GM19239 (cell line): ENCODE measurements at regions not wholly inside any gene's neighbourhood (a gene's known extent, or its start where the extent isn't known, plus 50 kb on each side); places are given as distances from the start of the nearest gene placed in this dataset.
"Not testable (repeated sequence)": the region's sequence is repeated elsewhere in the genome, so short reads cannot be mapped to it uniquely, and the experiment has no call there.

Experiments used
- DNase-seq: peaks from one replicate; pipeline ENCODE4 v3.0.0; 2011; ENCODE audit warnings: low spot score; ENCODE audit not compliant: insufficient read length
- FAIRE-seq: peaks from 2 replicates; lab custom pipeline; 2011; peaks lifted over from hg19 to GRCh38; lab: Jason Lieb, UNC

GRCh38 chr4:177785000-177785399, 342.8 kb upstream of the AGA start:
- FAIRE-seq (no peak), DNase-seq (no peak)

- no peak for DNase-seq
- no peak for FAIRE-seq
These were observed 347.4 kb upstream of the AGA start for GRCh38 chr4:177789610-177790009.

GRCh38 chr4:177791188-177791587, 349.0 kb upstream of the AGA start:
- no peak for FAIRE-seq
- no peak for DNase-seq

GRCh38 chr4:177796841-177797240, 354.6 kb upstream of the AGA start:
- FAIRE-seq (no peak), DNase-seq (no peak)

- FAIRE-seq (no peak), DNase-seq (no peak)
These were observed 355.9 kb upstream of the AGA start for GRCh38 chr4:177798161-177798560.

GRCh38 chr4:177802162-177802561, 359.9 kb upstream of the AGA start:
- FAIRE-seq (no peak), DNase-seq (no peak)

- DNase-seq (no peak), FAIRE-seq (no peak)
These were observed 360.4 kb upstream of the AGA start for GRCh38 chr4:177802661-177803060.

GRCh38 chr4:177803151-177803550, 360.9 kb upstream of the AGA start:
- DNase-seq (no peak), FAIRE-seq (no peak)

GRCh38 chr4:177809791-177810190, 367.6 kb upstream of the AGA start:
- no peak for DNase-seq
- FAIRE-seq, result no peak

- no peak for FAIRE-seq
- no peak for DNase-seq
These were observed 368.0 kb upstream of the AGA start for GRCh38 chr4:177810220-177810619.

GRCh38 chr4:177818392-177818791, 376.2 kb upstream of the AGA start:
- DNase-seq, FAIRE-seq: not testable (repeated sequence)

- DNase-seq, result no peak
- FAIRE-seq, result no peak
These were observed 384.7 kb upstream of the AGA start for GRCh38 chr4:177826973-177827372.

- no peak for FAIRE-seq
- no peak for DNase-seq
These were observed 399.0 kb upstream of the AGA start for GRCh38 chr4:177841258-177841657.

- DNase-seq (no peak), FAIRE-seq (no peak)
These were observed 411.0 kb upstream of the AGA start for GRCh38 chr4:177853229-177853628.

- no peak for FAIRE-seq
- DNase-seq, result no peak
These were observed 413.4 kb upstream of the AGA start for GRCh38 chr4:177855507-177856197.

- DNase-seq (no peak), FAIRE-seq (no peak)
These were observed 417.9 kb upstream of the AGA start for GRCh38 chr4:177860171-177860570.

GRCh38 chr4:177861551-177862094, 419.4 kb upstream of the AGA start:
- no peak for DNase-seq
- no peak for FAIRE-seq

- no peak for FAIRE-seq
These were observed 420.4 kb upstream of the AGA start for GRCh38 chr4:177862541-177863176.

GRCh38 chr4:177879851-177880250, 437.6 kb upstream of the AGA start:
- FAIRE-seq, result no peak
- DNase-seq, result no peak

More at GRCh38 chr4:177862541-177863176, 420.4 kb upstream of the AGA start:
- DNase-seq, result no peak

GRCh38 chr4:177895136-177895535, 452.9 kb upstream of the AGA start:
- DNase-seq (no peak), FAIRE-seq (no peak)

- no peak for FAIRE-seq
These were observed 459.5 kb upstream of the AGA start for GRCh38 chr4:177901786-177902185.

GRCh38 chr4:177902386-177902785, 460.1 kb upstream of the AGA start:
- FAIRE-seq, result no peak
- DNase-seq, result no peak

More at GRCh38 chr4:177901786-177902185, 459.5 kb upstream of the AGA start:
- DNase-seq, result no peak
